Fibroblast of lung (primary cell): ENCODE measurements at regions not wholly inside any gene's neighbourhood (a gene's known extent, or its start where the extent isn't known, plus 50 kb on each side); places are given as distances from the start of the nearest gene placed in this dataset.

Experiments used
- CTCF ChIP-seq, 2 donors: IDR thresholded peaks in 1 of 2; conservative IDR thresholded peaks in 1 of 2; 1 replicate in 1 of 2; 2 replicates in 1 of 2; pipeline ENCODE4 v1.5.1; 2011 to 2012; ENCODE audit warnings: low read length in 2 of 2, control low read depth in 1 of 2, inconsistent platforms in 1 of 2, low read depth in 1 of 2, mild to moderate bottlenecking in 1 of 2
- EZH2 ChIP-seq: IDR thresholded peaks from 2 replicates; pipeline ENCODE4 v1.5.1; 2012; ENCODE audit warnings: low read length, control low read depth, mild to moderate bottlenecking; ENCODE audit errors: missing control alignments

GRCh38 chr3:80983753-80984152 lies 777.7 kb downstream of the GBE1 start:
- TF ChIP-seq CTCF (conservative IDR thresholded peaks at IDR 0.05 in 1 of 2, IDR thresholded peaks at IDR 0.05 in 1 of 2; ENCODE audit: low read depth in 1 of 2, low read length in 2 of 2) (no peak), EZH2 (no peak)
